ENCODE measurements at regions not wholly inside any gene's neighbourhood (a gene's known extent, or its start where the extent isn't known, plus 50 kb on each side); places are given as distances from the start of the nearest gene placed in this dataset.

DNA sequence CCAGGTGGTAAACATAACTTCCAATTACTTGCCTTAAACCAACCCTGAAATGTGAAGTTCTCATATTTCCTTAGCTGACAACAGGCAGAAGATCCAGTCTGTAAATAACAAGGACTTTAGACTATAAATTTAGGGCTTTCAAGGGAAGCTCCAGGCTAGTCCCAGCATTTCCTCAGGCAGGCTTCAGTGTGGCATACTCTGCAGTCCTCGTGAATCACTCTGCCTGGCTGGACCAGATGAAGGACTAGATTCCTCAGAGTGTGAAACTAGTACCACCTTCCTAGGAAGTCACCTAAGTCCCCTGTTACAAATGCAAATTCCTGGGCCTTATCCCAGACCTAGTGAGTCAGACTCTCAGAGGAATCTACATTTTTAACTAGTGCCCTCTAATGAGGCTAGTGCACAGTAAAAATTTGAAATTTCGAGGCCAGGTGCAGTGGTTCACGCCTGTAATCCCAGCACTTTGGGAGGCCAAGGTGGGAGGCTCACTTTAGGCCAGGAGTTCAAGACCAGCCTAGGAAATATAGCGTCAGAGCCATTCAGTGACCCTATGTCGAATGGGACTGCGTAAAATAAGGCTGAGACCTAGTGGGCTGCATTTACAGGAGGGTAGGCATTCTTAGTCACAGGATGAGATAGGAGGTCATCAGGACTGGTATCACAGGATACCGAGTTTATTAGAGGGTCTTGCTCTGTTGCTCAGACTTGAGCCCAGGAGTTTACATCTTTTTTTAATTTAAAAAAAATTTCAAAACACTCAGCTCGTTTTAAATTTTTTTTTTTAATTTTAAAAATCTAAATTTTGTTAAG is 279.6 kb upstream of the JARID2 start:
- intact Hi-C loops (cut with micrococcal nuclease), result no loop called here

DNA sequence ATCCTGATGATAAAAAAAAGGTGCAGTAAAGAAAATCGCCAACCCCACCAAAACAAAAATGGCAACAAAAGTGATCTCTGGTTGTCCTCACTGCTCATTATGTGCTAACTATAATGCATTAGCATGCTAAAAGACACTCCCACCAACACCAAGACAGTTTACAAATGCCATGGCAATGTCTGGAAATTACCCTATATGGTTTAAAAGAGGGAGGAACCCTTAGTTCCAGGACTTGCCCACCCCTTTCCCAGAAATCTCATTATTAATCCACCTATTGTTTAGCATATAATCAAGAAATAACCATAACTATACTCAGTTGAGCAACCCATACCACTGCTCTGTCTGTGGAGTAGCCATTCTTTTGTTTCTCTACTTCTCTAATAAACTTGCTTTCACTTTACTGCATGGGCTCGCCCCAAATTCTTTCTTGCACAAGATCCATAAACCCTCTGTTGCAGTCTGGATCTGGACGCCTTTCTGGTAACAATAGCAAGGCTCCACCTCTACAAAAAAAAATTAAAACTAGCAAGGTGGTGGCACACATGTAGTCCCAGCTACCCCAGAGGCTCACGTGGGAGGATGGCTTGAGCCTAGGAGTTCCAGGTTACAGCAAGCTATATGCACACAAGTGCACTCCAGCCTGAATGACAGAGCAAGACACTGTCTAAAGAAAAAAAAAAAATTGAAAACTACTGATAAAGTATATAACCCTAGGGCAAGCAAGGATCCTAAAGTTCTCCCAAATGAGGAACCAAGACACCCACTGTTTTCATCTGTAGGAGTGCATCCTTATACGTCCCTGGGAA is 278.8 kb upstream of the JARID2 start:
- intact Hi-C loops (cut with micrococcal nuclease), result no loop called here

DNA sequence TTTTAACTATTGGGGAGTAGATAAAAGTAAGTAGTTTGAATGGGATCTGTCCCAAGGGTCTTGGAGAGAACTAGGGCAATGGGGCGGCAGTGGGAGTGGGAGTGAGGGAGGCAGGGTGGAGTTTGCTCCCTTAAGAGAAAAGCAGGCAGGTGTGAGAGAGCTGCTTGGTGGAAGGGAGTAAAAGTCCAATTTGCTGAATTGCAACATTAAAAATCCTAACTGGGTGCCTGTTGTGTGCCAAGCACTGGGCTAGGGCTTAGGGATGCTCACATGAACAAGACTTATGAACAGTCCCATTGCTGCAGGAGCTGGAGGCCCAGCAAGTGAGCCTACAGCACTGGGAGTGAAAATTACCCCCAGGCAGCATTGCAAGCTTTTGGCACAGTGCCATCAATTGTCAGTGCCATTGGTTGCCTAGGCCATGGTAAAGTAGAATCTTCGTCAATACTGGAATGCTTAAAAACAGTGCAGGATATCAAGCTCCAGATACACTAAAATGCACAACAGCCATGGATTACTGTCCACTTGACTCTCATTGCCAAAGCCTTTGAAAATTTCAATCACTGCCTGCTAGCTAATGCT is 277.7 kb upstream of the JARID2 start:
- intact Hi-C loops (cut with micrococcal nuclease), result no loop called here

DNA sequence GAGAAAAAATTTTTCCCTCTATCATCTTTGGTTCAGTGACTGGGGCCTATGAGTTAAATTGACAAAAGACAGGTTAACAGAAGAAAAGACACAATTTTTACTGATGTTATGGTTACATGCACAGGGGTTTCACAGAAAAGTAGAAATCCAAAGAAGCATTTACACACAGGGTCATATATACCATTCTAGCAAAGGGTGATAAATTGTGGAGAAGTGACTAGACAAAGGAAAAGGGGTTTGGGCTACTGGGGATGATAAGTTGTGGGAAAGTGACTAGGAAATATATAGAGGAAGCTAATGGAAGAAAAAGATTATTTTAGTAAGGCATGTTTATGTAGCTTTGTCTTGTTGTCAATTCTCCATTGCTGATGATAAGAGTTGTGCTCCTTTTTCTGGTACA is 276.7 kb upstream of the JARID2 start:
- intact Hi-C loops (cut with micrococcal nuclease), result no loop called here

DNA sequence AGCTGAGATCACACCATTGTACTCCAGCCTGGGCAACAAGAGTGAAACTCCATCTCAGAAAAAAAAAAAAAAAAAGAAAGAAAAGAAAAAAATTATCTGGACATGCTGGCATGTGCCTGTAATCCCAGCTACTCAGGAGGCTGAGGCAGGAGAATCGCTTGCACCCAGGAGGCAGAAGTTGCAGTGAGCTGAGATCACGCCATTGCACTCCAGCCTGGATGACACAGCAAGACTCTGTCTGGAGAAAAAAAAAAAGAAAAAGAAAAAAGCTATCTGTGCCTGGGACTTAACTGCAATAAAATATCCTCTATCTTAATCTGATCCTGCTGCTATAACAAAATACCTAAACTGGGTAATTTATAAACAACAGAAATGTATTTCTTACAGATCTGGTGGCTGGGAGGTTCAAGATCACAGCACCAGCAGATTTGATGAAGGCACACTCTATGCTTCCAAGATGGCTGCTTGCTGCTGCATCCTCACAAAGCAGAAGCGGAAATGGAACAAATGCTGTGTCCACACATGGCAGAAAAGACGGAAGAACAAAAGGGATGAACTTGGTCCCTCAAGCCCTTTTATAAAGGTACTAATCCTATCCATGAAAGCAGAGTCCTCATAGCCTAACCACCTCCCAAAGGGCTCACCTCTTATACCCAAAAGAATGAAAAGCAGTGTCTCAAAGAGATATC is 273.3 kb upstream of the JARID2 start:
- intact Hi-C loops (cut with micrococcal nuclease), result no loop called here

DNA sequence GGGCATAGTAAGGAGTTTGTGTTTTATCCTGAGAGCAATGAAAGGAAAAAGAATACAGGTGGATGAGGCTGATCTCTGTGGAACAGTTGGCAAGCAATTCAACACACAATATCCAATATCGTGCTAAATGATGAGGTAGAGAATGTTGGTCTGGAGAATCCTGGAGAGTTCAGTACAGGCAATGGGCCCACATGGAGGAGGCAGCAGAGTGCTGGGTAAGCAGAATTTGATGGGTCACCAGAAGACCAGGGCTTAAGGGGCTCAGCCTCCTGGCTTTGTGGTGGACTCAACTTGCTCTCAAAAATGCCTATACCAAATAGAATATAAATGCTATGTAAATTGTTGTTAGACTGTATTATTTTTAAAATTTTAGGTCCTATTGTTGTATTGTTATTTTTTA is 271.5 kb upstream of the JARID2 start:
- intact Hi-C loops (cut with micrococcal nuclease), result no loop called here

DNA sequence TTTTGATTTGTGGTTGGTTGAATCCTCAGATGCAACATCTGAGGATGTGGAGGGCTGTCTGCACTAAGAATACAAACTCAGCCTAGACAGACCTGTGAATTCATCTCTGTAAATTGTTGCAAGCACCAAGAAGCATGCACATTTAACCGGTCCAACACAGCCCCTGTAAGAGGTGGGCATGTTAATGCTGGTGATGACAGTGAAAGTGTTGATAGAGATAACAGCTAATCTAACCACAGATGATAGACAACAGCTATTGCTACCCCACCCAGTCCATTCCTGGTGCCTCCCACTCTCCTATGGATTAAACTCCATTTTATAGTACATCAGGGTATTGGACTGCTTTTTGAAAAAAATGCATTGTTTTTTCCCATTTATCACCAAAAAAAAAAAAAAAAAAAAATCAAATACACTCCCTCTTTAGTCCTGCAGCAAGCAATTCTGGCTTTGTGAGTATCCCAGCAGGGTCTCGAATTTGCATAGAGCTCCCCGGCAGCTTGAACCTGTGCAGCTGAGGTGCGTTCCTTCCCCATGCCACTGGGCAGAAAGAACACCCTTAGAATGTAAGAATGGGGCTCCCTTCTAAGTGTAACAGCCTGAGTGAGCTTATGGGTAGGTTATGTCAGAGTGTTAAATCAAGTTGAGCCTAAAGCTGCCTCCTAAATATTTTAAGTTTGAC is 270.9 kb upstream of the JARID2 start:
- intact Hi-C loops (cut with micrococcal nuclease), result no loop called here

DNA sequence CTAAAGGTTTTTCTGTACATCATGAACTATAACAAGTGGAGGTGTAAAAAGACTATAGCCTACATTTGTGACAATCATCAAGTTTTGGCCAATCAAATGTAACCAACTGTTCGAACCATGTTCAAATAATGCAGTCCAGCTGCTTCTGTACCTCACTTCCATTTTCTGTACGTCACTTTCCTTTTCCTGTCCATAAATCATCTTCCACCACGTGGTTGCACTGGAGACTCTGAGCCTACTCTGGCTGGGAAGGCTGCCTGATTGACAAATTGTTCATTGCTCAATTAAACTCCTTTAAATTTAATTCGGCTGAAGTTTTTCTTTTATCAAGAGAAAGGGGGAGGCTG is 270.4 kb upstream of the JARID2 start:
- intact Hi-C loops (cut with micrococcal nuclease), result no loop called here

DNA sequence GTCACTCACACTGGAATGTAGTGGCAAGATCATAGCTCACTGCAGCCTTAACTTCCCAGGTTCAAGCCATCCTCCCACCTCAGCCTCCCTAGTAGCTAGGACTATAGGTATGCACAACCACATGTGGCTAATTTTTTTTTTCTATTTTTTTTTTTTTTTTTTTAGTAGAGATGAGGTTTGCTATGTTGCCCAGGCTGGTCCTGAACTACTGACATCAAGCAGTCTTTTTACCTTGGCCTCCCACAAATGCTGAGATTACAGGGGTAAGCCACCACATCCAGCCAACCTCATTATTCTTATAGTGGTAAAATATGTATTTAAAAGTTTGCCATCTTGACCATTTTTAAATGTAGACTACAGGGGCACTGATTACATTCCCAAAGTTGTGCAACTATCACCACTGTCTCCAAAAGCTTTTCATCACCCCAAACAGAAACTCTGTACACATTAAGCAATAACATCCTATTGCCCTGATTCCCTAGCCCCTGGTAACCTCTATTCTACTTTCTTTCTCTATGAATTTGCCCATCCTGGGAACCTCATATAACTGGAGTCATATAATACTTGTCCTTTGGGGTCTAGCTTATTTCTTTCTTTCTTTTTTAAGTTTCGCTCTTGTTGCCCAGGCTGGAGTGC is 268.0 kb upstream of the JARID2 start:
- intact Hi-C loops (cut with micrococcal nuclease), result no loop called here

DNA sequence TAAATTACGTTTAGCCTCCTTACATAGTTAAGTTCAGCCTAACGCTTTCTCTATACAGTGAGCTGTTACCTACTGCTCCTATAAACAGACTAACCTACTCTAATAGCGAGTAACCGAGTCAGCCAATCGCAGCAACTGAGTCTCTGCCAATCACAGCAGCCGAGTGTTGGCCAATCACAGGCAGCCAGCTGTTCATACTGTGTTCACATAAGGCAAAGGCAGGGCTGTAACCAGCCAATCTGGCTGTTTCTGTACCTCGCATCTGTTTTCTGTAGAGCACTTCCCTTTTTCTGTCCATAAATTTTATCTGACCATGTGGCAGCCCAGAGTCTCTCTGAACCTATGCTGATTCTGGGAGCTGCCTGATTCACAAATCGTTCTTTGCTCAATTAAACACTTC is 263.9 kb upstream of the JARID2 start:
- intact Hi-C loops (cut with micrococcal nuclease), result no loop called here

DNA sequence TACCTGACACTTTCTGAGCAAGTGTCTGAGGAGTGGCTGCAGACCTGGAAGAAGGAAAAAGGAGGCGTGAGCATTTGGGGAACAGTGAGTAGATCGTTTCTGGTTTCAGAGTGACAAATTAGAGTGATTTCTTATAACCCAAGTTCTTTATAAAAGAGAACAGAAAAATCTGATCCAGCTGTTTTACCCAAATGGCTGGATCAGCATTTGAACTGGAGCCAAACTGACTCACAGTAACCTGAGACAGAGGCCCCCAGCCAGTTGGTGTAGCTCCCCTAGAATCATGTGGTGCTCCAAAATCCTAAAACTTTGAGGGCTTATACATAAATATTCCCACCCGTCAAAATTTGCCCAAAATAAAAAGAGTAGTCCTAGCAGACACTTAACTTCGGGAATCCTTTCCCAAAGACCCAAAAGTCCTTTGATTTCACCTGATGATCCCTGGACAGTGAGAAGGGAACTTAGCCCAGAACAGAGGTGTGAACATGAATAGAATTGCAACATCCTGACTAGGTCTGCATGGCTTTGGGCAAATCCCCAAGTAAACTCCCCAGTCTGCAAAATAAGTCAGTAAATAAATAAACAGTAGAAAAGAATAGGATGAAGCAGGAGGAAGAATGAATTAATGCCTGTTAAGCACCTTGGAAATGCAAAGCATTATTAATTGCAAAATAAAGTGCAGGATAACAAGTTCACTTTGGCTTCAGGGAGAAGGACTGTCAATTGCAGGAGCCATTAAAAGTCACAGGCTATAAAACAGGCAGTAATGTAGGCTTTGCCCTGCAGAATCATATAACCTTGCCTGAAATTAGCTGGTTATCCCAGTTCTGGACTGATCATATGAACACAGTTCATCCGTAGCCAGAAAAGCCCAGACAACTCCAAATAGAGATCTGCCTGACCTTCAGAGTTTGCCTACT is 262.0 kb upstream of the JARID2 start:
- intact Hi-C loops (cut with micrococcal nuclease), result no loop called here

DNA sequence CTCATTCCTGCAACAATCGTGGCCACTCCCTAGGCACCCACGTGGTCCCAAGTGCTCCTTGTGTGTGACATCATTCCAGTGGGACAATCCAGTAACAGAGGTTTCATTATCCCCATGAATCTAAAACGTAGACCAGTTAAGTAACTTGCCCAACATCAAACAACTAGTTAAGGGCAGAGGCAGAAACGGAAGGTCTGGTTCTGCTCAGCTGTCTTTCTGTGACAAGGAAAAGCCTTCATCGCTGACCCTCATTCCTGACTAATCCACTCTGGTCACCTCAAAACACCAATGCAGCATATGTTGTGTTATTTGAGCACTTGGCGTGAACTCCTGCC is 261.4 kb upstream of the JARID2 start:
- intact Hi-C loops (cut with micrococcal nuclease), result no loop called here

DNA sequence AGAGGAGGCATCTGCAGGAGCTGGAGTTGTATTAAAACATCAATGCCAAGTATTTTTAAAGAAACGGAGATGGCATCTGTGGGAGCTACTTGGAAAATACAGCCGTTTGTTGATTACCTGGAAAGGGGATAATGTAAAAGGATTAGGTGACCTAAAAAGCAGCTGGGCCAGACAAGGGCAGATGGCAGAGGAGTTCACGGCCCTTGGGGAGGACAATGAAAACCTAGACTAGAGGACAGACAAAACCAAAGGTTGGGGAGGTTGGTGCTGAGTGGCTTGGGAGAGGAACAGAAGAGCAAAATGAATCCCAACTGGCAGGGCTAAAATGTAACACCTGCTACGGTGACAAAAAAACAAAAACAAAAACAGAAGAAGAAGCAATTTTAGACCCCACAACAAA is 260.5 kb upstream of the JARID2 start:
- intact Hi-C loops (cut with micrococcal nuclease), result no loop called here

DNA sequence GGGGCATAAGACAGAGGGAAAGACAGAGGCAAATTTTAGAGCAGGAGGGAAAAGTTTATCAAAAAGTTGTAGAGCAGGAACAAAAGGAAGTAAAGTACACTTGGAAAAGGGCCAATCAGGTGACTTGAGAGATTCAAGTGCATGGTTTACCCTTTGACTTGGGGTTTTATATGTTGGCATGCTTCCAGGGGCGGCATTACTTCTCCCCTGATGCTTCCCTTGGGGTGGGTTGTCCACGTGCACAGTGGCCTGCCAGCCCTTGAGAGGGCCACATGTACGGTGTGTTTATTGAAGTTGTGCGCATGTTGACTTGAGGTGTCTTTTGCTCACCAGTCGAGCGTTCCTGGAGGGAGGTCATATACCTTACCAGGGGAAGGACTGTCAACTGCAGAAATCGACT is 259.5 kb upstream of the JARID2 start:
- intact Hi-C loops (cut with micrococcal nuclease), result no loop called here

DNA sequence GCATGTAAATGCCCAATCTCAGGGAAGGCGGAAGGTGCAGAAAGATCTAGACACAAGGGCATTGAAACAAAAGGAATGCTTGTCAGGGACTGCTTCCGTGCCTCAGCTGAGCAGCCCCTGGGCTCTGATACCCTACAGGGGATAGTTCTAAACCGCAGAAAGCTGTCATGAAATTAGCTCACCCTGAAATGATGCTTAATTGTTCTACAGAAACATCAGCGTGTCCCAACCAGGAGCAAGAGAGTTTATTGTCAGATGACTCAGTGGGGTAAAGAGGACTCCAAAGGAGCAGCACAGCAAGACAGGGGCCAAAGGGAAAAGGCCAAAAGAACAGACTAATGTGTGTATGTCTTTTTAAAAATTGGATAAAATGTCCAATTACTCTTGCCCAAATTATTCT is 258.4 kb upstream of the JARID2 start:
- intact Hi-C loops (cut with micrococcal nuclease), result no loop called here

DNA sequence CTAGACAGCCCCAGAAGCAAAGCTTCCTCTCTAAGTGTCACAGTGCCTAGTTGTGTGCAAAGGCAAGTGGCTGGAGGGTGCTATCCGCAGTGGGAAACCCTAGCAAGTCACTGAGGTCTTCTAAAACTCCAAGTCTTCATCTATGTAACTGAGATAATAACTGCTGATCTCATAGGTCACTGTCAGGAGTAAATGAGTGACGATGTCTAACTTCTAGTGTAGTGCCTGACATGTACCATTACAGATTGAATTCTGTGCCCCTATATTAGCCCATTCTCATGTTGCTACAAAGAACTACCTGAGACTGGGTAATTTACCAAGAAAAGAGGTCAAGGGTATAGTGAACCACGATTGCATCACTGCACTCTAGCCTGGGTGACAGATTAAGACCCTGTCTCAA is 253.5 kb upstream of the JARID2 start:
- intact Hi-C loops (cut with micrococcal nuclease), result no loop called here

DNA sequence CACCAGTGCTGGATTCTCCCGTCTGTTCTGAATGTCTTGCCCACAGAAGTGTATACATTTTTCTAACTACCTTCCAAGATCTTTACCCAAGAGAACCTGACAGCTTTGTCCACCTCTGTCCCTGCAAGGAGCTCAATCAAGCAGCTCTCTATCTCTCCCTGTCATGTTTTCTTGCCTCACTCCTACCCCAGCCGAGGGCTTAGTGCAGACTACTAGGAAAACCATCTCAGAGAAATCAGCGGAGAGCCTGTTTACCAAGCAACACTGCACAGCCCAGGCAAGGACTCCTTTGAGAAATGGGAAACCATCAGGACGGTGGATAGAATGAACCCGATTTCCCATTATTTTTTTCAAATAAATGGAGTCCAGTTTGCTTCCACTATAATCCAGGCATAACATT is 250.7 kb upstream of the JARID2 start:
- intact Hi-C loops (cut with micrococcal nuclease), result no loop called here

DNA sequence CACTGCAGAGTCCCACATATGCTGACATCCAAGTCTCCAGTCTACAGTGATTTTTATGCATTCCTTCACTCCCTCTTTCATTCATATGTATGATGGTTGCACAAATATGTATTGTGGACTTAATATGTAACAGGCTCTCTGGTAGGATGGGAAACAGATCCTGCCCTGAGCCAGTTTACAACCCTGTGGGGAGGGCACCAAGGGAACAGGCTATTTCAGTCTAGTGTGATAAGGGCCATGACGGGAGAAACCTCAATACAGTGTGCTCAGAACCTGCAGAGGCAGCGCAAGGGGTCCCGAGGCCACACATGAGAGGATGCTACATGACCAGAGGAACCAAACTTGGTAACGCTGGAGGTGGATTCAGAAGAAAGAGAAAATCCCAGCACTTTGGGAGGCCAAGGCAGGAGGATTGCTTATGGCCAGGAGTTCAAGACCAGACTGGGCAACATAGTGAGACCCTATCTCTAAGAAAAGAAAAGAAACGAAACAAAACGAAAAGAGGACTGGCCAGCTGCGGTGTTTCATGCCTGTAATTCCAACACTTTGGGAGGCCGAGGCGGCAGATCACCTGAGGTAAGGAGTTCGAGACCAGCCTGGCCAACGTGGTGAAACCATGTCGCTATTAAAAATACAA is 249.8 kb upstream of the JARID2 start:
- intact Hi-C loops (cut with micrococcal nuclease), result no loop called here

DNA sequence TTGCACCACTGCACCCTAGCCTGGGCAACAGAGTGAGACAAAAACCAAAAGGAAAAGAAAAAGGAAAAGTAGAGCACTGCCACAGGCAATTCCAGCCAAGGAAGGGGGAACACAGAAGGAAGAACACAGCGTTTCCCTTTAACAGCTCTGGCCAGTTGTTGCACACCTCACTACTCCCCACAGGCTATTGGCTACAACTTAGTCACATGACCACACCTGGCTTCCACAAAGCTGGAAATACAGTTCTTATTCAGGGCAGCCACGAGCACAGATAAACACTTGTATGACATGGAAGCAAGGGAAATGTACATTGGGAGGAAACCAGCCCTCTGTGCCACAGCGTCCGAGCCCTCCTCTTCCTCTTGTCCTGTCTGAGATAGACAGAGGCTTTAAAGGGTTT is 249.0 kb upstream of the JARID2 start:
- intact Hi-C loops (cut with micrococcal nuclease), result no loop called here

DNA sequence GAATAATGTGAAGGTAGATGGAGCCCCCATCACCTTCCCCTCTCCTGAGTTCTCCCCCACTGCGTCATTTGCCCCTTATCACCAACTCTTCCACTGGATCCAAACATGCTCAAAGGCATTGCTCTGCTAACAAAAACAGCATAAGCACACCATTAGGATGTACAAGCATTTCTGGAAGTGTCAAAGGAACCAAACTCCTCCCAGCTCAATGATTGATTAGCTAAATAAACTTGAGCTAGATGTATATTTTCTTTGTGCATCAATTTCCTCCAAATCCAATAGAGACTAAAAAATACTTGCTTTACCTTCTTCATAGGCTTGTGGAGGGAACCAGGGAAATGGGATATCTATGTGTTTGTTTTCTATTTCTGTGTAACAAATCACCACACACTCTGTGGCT is 248.4 kb upstream of the JARID2 start:
- intact Hi-C loops (cut with micrococcal nuclease), result no loop called here

All from T-helper 1 cell treated with Interleukin-12 subunit alpha and Interleukin-12 subunit beta and Interleukin-4 antibody, amounts not matched to agents 30 ng/mL and 1 ng/mL, for 36 hours (primary cell).